Gastrocnemius medialis (tissue), 4 donors: ENCODE measurements at regions not wholly inside any gene's neighbourhood (a gene's known extent, or its start where the extent isn't known, plus 50 kb on each side); places are given as distances from the start of the nearest gene placed in this dataset.

Source experiments
- ATAC-seq, 2 donors: fragments of 150-250 bp; one replicate each; pipeline ENCODE4 v1.9.1; 2016
- DNase-seq, 2 donors: peaks; one replicate each; pipeline ENCODE4 v3.0.0-alpha.2; 2019
- H3K27ac ChIP-seq, 4 donors: fragments of 200-600 bp; sonication (generic); 1 replicate in 1 of 4; 2 replicates in 3 of 4; pipeline ENCODE4 v1.5.1; 2016 to 2018; ENCODE audit warnings: mild to moderate bottlenecking in 2 of 4, moderate library complexity in 1 of 4
- H3K27me3 ChIP-seq, 3 donors: fragments of 200-600 bp; sonication (generic) in 2 of 3; 1 replicate in 1 of 3; 2 replicates in 2 of 3; pipeline versions ENCODE4 v1.5.1 to v1.6.0; 2016 to 2019; ENCODE audit warnings: mild to moderate bottlenecking in 1 of 3, moderate library complexity in 1 of 3
- H3K36me3 ChIP-seq, 2 donors: fragments of 200-600 bp; sonication (generic) in 1 of 2; one replicate each; pipeline ENCODE4 v1.5.1; 2017 to 2018
- H3K4me1 ChIP-seq, 2 donors: fragments of 200-600 bp; sonication (generic) in 1 of 2; one replicate each; pipeline ENCODE4 v1.5.1; 2016 to 2017; ENCODE audit warnings: mild to moderate bottlenecking in 2 of 2
- H3K4me3 ChIP-seq, 4 donors: fragments of 200-600 bp; sonication (generic) in 3 of 4; 1 replicate in 1 of 4; 2 replicates in 3 of 4; pipeline ENCODE4 v1.5.1; 2016 to 2019; ENCODE audit warnings: mild to moderate bottlenecking in 2 of 4
- H3K9me3 ChIP-seq, 3 donors: fragments of 200-600 bp; sonication (generic) in 2 of 3; 1 replicate in 1 of 3; 2 replicates in 2 of 3; pipeline ENCODE4 v1.5.1; 2016 to 2019
- POLR2A ChIP-seq, 2 donors: fragments of 450-650 bp; IDR thresholded peaks; one replicate each; pipeline ENCODE4 v1.6.1; 2017; ENCODE audit warnings: antibody characterized with exemption in 2 of 2, mild to moderate bottlenecking in 2 of 2, moderate library complexity in 2 of 2
- in situ Hi-C, 4 donors: fragments of 200-750 bp; cut with MboI; loops; one replicate each; pipeline versions ENCODE4 v1.15.0 to v1.8.0; 2017; ENCODE audit warnings: low sequenced_read_pairs in 4 of 4
- intact Hi-C: fragments of 100-400 bp; cut with DNase I; formaldehyde crosslinking; loops from one replicate; pipeline ENCODE4 v1.15.1; 2023; ENCODE audit warnings: low total_unique reads
- TF ChIP-seq, protein P1 (sequence below), 5 experiments: fragments of 450-650 bp in 3 of 5; fragments of 200-600 bp in 2 of 5; sonication (generic) in 2 of 5; IDR thresholded peaks in 4 of 5; conservative IDR thresholded peaks in 1 of 5; 1 replicate in 4 of 5; 2 replicates in 1 of 5; pipeline ENCODE4 v1.5.1; 2016 to 2019; ENCODE audit warnings: antibody characterized with exemption in 5 of 5, mild to moderate bottlenecking in 3 of 5, moderate library complexity in 3 of 5

DNA sequence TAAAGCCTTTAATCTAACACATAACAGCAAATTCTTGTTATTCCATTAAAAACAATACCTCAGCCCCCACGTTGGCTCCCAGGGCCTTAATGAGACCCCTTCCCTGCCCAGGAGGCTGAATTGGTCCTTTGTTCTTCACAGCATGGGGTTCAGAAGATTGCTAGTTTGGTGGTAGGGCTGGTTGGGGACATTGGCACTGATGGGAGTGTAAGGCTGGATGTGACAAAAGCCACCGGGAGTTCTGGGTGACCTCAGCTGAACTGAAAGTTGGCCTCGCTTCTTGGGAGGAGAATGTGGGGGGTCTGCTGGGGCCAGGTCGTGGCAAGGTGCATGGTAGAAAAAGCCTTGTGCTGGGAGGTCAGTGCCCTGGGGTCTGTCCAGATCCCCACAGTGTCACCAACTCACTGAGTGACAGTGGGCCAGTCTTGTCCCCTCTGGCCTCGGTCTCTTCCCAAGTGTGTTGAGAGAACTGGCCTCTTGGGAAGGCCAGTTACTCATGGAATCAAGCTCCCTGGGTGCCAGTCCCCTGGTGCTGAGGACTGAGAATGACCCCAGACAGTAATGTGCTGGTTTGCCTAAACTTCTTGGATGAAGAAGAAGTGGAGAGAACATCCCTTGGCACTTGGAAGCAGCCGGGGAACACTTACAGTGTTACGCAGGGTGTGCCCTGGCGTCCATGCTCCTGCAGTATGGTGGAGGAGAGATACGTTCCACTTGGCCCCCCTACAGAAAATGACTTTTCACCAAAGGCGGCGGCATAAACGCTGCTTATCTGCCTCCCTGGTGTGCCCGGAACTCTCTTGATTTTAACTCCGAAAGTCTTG lies 283.7 kb upstream of the RTL1 start:
- intact Hi-C loops (no loop called here), in situ Hi-C loops (no loop called here)
- DNase-seq, result no peak
- no peak overlapping the region for H3K27ac ChIP-seq
- ATAC-seq, result no peak
- H3K4me3 ChIP-seq, result no peak overlapping the region
- H3K4me1 ChIP-seq, result no peaks in the 10 kb centered on the region
- no peaks in the 10 kb centered on the region for H3K9me3 ChIP-seq
- no peaks in the 10 kb centered on the region for H3K27me3 ChIP-seq
- TF ChIP-seq, protein P1, sequence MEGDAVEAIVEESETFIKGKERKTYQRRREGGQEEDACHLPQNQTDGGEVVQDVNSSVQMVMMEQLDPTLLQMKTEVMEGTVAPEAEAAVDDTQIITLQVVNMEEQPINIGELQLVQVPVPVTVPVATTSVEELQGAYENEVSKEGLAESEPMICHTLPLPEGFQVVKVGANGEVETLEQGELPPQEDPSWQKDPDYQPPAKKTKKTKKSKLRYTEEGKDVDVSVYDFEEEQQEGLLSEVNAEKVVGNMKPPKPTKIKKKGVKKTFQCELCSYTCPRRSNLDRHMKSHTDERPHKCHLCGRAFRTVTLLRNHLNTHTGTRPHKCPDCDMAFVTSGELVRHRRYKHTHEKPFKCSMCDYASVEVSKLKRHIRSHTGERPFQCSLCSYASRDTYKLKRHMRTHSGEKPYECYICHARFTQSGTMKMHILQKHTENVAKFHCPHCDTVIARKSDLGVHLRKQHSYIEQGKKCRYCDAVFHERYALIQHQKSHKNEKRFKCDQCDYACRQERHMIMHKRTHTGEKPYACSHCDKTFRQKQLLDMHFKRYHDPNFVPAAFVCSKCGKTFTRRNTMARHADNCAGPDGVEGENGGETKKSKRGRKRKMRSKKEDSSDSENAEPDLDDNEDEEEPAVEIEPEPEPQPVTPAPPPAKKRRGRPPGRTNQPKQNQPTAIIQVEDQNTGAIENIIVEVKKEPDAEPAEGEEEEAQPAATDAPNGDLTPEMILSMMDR (IDR thresholded peaks at IDR 0.05 in 4 of 5, conservative IDR thresholded peaks at IDR 0.05 in 1 of 5), result no peak
- no peak for TF ChIP-seq POLR2A (IDR thresholded peaks at IDR 0.05)
- no peaks in the 10 kb centered on the region for H3K36me3 ChIP-seq

DNA sequence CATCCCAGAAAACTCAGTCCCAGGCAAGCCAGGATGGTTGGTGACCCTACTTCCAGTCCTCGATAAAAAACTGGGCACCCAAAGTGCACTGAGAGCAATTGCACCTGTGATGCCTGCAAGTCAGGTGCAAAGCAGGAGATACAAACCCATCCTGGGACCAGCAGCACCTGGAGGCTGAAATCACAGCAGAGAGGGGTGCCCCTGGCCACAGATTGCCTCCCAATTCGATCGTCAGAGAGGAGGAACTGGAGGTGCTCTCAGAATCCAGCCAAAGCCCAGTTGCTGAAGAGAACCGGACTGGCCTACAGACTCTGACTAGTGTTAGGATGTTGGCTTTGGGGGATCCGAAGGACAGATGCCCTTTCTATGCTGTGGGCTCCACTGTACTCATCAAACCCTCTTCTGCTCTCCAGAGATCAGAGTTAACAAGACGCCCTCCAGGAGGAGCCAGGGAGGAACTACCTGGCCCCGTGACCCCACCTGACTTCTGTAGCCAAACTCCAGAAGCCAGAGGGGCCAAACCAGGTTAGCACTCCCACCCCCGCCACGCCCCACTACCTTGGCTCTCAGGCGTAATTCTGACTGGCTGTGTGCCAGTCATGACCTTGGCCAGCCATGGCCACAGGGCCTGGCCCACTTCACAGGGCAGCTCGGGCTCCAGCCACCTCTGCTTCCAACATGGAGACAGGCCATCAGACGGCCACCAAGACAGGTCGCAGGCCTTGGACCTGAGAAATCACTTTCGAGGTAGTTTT lies 284.5 kb upstream of the RTL1 start:
- intact Hi-C loops, result no loop called here
- in situ Hi-C loops, result no loop called here
- DNase-seq, result no peak
- Histone ChIP-seq H3K9me3 (no peaks in the 10 kb centered on the region), H3K4me3 (no peak overlapping the region), H3K27ac (no peak overlapping the region), H3K36me3 (no peaks in the 10 kb centered on the region), H3K4me1 (no peaks in the 10 kb centered on the region), H3K27me3 (no peaks in the 10 kb centered on the region)
- ATAC-seq, result no peak
- TF ChIP-seq, protein P1 (IDR thresholded peaks at IDR 0.05 in 4 of 5, conservative IDR thresholded peaks at IDR 0.05 in 1 of 5), result no peak
- no peak for TF ChIP-seq POLR2A (IDR thresholded peaks at IDR 0.05)

DNA sequence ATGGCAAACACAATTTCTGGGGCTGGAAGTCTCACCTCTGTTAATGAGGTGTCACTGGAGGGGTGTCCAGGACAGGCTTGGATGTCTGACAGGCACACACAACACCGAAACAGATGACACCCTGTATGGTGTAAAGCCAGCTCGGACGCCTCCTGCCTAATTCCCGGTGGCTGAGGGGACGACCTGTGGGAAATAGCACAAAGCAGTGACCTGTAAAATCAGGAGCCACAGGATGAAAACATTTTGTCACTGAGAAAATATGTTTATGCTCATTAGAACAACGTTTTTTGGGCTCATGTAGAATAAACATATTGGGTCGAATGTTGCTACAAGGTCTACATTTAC lies 285.0 kb upstream of the RTL1 start:
- intact Hi-C loops (no loop called here), in situ Hi-C loops (no loop called here)
- no peak for TF ChIP-seq POLR2A (IDR thresholded peaks at IDR 0.05)
- TF ChIP-seq, protein P1 (IDR thresholded peaks at IDR 0.05 in 4 of 5, conservative IDR thresholded peaks at IDR 0.05 in 1 of 5), result no peak
- Histone ChIP-seq H3K27me3 (no peaks in the 10 kb centered on the region), H3K36me3 (no peaks in the 10 kb centered on the region), H3K9me3 (no peaks in the 10 kb centered on the region), H3K4me3 (no peak overlapping the region), H3K27ac (no peak overlapping the region), H3K4me1 (no peaks in the 10 kb centered on the region)
- ATAC-seq, result no peak
- DNase-seq, result no peak

- in situ Hi-C loops (no loop called here), intact Hi-C loops (no loop called here)
- TF ChIP-seq, protein P1 (IDR thresholded peaks at IDR 0.05 in 4 of 5, conservative IDR thresholded peaks at IDR 0.05 in 1 of 5), result no peak
- no peak for TF ChIP-seq POLR2A (IDR thresholded peaks at IDR 0.05)
These were observed 285.7 kb upstream of the RTL1 start for GRCh38 chr14:101189266-101189665.

More at GRCh38 chr14:101189266-101189665, 285.7 kb upstream of the RTL1 start:
- Histone ChIP-seq H3K9me3 (no peaks in the 10 kb centered on the region), H3K27me3 (no peaks in the 10 kb centered on the region), H3K4me1 (no peaks in the 10 kb centered on the region), H3K36me3 (no peaks in the 10 kb centered on the region), H3K27ac (no peak overlapping the region), H3K4me3 (no peak overlapping the region)
- ATAC-seq (no peak), DNase-seq (no peak)
